ENCODE measurements at regions not wholly inside any gene's neighbourhood (a gene's known extent, or its start where the extent isn't known, plus 50 kb on each side); places are given as distances from the start of the nearest gene placed in this dataset.
"Not testable (repeated sequence)": the region's sequence is repeated elsewhere in the genome, so short reads cannot be mapped to it uniquely, and the experiment has no call there.

DNA sequence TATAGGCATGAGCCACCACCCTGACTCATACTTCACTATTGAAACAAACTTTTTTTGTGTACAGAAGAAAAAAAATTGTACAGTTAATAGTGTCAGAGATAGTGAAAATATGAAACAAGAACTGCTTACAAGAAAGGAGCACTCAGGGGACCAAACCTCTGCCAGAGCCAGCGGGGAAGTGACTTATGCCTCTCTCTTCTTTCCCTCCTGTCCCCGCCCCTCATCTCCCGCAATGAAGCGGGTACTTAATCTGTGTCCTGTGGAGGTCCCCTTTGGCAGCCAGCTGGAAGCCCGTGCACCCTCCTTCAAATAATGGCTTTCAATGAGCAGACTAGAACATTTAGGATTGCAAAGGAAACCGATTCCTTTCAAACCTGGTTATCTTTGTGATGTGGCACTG is 51.5 kb downstream of the PPIAL4A start:
- DNase-seq (ENCODE audit: low read depth), result not testable (repeated sequence)

DNA sequence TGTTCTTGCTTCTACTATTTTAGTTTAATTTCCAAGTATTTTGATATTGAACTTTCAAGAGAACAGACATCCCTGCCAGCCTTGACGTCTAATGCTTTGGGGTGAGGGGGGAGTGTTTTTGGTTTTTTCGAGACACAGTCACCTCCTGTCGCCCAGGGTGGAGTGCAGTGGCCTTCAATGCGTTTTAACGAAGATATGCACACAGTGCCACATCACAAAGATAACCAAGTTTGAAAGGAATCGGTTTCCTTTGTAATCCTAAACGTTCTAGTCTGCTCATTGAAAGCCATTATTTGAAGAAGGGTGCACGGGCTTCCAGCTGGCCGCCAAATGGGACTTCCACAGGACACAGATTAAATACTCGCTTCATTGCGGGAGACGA is 52.3 kb downstream of the PPIAL4A start:
- DNase-seq (ENCODE audit: low read depth), result not testable (repeated sequence)

DNA sequence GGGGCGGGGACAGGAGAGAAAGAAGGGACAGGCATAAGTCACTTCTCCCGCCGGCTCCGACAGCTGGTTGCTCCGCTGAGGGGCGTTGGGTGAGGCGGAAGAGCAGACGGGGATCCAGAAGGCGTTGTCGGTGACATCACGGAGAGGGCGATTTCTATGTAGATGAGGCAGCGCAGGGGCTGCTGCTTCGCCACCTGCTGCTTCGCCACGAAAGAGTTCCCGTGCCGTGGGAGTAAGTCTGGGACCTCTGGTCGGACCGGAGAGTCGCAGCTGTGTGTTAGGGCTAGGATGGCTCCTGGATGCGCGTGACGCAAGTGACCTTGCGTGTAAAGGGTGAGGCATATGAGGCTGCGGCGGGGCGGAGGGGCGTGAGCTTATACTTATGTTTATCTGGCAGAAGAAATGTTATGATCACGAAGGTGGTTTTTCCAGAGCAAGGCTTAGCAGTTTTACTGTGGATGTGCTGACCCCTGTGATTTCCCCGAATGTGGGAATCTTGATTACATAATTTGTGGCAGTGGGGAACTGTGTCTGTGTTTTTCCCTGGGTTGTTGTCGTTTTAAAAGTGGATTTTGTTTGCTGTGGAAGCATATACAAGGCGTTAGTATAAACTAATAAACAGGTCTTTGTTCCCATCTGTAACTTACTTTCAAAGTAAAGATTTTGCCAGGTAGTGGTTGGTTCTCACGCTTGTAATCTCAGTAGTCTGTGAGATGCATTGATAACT is 52.8 kb downstream of the PPIAL4A start:
- peak; percentile 67 for DNase-seq (ENCODE audit: low read depth)

DNA sequence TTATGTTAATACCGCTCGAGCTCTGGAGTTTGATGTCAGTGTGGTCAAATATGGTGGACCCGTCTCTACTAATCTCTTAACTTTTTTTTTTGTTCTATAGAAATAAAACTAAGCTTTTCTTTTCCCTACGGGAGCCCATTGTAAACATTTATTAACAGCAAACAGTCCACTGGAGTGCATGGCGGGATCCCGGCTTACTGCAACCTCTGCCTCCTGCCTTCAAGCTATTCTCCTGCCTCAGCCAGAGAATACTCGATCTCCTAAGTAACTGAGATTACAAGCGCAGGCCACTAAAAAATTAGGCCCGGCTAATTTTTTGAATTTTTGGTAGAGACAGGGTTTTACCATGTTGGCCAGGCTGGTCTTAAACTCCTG is 53.4 kb downstream of the PPIAL4A start:
- not testable (repeated sequence) for DNase-seq (ENCODE audit: low read depth)

DNA sequence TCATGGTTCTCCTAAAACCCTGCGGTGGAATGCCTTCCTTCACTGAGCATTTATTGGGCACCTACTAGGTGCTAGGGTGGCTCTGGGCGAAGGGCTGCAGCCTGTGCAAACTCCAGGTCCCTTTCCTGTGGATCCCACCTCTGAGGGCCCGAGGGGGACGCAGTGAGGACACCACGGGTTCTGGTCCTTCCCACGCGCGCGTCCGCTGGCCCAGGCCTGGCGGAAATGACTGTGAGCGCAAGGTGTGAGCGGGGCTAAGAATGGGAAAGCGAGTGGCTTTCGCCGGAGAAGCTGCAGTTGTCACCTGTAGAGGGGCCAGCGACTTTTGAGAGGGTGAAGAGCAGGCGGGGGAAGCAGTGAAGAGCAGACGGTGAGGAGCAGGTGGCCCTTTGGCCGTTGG is 55.1 kb downstream of the PPIAL4A start:
- not testable (repeated sequence) for DNase-seq (ENCODE audit: low read depth)

DNA sequence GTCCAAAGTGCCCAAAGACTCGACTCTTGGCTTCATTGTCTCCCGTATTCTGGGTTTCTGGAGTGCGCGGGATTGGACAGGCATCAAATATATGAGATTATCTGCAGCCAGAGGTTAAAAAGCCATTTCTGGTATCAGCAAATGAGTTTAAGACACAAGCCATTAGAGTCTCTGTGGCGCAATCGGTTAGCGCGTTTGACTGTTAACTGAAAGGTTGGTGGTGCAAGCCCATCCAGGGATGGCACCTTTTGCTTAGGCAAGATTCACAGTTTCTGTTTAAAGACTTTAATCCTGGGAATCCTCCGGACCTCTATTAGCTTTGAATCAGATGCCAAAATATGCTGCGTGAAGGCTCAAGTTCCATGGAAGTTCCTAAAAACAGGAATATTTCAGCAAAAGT is 55.6 kb downstream of the PPIAL4A start:
- not testable (repeated sequence) for DNase-seq (ENCODE audit: low read depth)

DNA sequence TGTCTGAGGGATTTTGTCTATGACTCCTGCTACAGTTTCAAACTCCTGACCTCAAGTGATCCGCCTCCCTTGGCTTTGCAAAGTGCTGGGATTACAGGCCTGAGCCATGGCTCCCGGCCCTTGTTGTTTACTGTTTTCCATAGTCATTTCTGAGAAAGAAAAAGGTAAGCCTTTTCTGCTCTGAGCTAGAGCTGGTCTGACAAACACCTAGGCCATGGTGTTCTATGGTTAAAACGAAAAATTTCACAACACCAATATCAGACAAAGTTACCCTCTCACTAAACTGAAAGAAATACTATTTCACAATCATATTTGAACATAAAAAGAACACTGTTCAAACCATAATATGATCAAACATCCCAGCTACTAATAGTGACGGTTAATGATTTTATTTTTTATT is 57.5 kb downstream of the PPIAL4A start:
- not testable (repeated sequence) for DNase-seq (ENCODE audit: low read depth)

DNA sequence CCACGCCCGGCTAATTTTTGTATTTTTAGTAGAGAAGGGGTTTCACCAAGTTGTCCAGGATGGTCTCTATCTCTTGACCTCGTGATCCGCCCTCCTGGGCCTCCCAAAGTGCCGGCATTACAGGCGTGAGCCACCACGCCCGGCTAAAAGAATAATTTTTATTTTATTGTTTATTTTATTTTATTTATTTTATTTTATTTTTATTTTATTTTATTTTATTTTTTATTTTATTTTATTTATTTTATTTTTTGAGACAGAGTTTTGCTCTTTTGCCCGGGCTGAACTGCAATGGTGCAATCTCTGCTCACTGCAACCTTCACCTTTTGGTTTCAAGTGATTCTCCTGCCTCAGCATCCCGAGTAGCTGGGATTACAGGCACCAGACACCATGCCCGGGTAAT is 60.2 kb downstream of the PPIAL4A start:
- DNase-seq (ENCODE audit: low read depth), result not testable (repeated sequence)

DNA sequence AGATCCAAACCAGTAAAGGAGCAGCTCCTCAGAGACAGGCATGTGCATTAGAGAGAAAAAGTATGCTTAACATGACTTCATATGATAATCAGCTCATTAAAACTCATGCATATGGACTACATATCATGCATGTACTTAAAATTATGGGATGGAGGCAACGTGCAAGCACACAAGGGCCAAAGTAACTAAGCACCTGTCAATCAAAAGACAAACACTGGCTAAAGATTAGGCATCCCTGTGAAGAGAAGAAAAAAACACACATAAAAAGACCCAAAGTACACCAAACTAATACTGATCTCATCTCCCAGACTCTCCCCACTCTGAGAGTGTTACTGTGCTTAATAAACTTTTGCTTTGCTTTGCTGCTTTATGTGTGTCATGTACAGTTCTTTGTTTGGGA is 61.1 kb downstream of the PPIAL4A start:
- not testable (repeated sequence) for DNase-seq (ENCODE audit: low read depth)

DNA sequence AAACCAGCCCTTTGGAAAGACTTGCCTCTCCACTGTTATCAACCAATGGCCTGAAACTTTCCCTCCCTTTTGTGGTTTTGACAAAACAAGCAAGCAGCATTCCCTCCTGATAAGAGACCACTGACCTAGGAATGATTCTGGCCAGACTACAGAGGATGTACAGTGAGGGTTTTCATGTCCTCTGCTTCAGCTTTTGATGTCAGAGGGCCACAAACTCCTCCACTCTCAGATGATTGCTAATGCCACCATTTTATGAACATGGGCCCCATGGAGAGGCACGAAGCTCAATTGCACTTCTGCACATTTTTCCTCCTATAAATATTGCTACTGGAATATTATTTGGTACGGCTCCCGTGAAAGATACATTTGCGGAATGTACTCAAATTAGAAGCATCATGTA is 61.5 kb downstream of the PPIAL4A start:
- DNase-seq (ENCODE audit: low read depth), result not testable (repeated sequence)

DNA sequence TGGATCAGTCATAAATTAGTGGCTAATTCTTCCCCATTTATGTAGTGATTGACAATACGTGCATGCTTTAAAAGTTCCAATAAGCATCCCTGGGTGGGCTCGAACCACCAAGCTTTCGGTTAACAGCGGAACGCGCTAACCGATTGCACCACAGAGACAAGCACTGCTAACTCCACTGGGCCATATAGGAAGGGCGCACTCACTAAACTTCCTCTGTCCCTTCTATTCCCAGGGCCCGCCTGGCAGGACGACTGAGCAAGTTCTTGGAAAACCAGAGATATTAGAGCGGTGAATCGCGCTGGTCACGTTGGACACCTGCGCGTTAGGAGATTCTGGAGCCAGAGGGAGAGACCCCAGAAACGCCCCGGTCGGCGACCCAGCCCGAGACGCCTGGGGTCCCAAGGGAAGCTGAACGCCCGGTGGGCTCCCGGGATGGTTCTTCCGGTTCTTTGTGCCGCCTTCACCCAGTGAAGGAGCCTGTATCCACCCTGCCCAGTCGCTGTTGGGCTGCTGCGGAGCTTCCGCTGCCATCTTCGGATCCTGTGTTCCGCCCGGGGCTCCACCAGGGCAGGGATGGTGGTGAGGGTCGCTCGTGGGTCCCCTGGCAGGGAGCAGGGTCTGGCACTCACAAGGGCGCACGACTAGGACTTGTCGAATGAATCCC is 62.8 kb downstream of the PPIAL4A start:
- not testable (repeated sequence) for DNase-seq (ENCODE audit: low read depth)

DNA sequence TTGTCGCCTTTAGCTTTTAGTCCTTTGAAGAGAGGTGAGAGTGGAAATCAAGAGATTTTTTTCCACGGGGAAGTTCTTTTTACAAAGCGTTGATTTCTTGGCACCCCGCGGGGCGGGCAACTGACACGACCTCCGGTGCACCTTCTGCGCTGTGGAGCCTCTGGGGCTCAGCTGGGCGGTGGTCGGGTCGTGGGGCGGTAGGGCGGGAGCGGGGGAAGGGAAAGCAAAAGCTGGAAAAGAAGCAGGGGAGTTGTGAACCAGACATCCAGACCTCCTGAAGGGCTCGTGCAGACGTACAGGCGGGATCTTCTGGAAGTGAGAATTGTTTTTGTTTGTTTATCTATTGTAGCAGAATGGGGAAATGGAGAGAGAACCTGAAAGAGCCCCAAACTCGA is 63.3 kb downstream of the PPIAL4A start:
- not testable (repeated sequence) for DNase-seq (ENCODE audit: low read depth)

DNA sequence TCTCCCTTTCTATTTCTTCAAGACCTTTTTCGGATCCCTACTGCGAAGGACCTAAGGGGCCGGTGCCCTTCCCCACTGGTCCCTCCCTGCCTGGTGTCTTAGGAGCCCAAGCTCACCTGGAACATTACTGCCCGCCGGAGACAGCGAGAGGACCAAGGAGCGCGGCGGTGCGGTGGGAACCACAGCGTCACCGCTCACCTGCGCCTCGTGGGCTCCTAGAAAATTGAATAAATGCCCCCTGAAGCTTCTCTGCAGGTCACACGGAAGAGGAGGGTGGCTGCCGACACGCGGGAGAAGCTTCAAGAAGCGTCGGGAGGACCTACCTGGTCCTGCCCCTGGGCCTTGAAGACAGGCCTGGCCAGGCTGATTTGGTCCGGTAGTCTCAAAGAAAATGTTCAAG is 65.2 kb downstream of the PPIAL4A start:
- no peak for DNase-seq (ENCODE audit: low read depth)

DNA sequence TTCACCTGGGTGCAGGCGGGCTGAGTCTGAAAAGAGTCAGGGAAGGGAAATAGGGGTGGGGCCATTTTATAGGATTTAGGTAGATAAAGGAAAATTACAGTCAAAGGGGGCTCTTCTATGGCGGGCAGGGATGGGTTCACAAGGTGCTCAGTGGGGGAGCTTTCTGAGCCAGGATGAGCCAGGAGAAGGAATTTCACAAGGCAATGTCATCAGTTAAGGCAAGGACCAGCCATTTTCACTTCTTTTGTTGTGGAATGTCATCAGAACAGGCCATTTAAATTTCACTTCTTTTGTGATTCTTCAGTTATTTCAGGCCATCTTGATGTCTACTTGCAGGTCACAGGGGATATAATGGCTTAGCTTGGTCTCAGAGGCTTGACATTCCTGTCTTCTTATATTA is 66.4 kb downstream of the PPIAL4A start:
- not testable (repeated sequence) for DNase-seq (ENCODE audit: low read depth)

DNA sequence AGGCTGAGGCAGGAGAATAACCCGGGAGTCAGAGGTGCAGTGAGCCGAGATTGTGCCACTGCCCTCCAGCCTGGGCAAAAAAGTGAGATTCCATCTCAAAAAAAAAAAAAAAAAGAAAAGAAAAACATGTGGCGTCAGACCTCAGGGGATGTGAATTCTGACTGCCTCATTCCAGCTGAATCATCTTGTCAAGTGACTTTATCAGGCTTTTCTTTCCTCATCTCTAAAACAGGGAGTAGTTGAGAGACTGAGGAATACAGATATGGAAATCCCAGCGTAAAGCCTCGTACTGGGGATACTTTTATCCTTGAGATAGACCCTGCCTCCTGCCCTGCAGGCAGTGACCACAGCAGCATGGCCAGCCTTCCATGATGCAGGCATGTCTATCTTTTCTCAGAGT is 76.4 kb downstream of the PPIAL4A start:
- DNase-seq (ENCODE audit: low read depth), result not testable (repeated sequence)

DNA sequence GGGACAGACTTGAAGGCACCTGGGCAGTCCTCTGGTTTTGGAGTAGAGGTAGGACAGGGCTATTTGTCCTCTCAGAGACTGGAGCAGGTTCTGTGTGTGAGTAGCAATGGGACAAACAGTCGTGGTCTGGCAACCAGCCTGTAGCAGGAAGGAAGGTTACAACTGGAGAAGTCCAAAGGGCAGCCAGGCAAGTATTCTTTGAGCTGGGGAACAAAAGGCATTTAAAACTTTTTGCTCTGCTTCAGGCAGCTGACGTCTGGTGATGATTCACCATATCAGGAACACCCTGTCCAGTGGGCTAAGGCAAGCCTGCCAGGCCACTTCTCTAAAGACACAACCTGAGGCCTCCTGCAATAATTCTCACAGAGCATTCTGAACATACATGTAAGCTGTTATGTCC is 83.3 kb downstream of the PPIAL4A start:
- DNase-seq (ENCODE audit: low read depth), result not testable (repeated sequence)

DNA sequence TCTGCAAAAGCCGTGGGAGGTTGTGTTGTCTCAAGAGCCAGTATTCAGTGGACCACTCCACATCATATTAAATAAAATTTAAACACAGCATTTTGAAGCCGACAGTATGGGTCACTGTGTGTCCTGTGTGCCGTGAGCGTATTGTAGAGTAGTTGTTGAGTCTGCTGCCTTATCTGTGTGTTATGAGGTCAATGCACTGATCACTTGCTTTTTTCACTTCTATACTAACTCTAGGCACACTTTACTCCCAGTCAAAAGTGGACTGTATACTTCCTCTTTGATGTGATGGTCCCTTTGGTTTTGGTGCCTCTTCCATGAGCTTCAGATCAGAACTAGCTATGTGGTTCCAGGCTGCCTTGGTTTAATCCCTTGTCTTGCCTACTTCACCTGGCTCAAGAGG is 84.3 kb downstream of the PPIAL4A start:
- not testable (repeated sequence) for DNase-seq (ENCODE audit: low read depth)

DNA sequence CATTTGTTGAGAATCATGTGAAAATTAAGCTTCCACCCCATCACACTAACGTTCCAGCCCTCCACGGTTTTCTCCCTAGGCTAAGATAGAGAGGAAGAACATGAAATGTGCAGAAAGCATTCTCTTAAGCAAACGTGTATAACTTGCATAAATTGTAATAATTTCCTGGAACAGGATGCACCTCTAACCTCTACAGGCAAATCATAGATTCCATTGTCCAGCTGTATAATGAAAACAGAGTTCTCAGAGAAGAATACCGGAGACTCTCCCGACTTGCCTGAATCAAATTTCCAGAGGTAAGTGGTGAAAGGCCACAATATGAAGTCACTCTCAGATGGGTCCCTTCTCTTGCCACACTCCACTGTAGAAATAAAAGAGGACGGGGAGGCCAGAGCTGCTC is 87.7 kb downstream of the PPIAL4A start:
- DNase-seq (ENCODE audit: low read depth), result not testable (repeated sequence)

DNA sequence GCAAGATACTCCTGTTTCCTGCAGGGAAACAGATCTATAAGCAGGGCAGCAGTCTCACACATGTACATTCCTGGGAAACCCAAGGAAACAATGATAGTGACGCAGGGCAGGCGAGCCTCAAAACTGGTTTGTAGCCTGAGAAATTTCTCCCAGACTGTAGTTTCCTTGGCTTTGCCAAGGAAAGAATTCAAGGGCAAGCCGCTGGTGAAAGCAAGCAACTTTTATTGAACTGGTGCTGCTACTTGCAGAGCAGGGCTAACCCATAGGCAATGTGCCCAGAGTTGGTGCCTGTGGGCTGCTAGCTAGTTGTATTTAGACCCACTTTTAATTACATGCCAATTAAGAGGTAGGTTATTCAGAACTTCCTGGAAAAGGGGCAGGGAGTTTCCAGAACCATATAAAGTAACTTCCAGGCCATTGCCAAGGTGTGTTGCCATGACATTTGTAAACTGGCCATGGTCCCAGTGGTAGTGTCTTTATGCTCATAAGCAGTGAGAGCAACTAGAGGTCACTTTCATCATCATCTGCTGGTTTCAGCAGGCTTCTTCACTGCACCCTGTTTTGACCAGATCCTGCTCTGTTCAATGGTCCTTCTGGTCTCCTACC is 92.0 kb downstream of the PPIAL4A start:
- not testable (repeated sequence) for DNase-seq (ENCODE audit: low read depth)

DNA sequence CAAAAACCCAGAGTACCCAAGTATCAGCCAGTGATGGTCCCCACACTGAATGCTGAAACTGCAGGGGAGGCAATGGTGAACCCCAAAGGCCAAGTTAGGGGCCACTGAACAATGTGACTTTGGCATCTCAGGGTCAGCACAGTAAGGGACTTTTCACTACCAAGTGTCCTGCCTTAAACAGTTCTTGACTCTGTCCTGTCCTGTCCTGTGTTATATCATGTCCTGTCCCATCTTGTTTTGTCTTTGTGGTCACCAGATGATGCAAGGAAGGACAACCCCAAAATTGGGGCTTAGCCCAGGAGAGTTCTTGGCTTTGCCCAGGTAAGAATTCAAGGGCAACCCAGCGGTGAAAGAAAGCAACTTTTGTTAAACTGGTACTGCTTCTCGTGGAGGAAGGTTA is 105.0 kb downstream of the PPIAL4A start:
- not testable (repeated sequence) for DNase-seq (ENCODE audit: low read depth)

DNA sequence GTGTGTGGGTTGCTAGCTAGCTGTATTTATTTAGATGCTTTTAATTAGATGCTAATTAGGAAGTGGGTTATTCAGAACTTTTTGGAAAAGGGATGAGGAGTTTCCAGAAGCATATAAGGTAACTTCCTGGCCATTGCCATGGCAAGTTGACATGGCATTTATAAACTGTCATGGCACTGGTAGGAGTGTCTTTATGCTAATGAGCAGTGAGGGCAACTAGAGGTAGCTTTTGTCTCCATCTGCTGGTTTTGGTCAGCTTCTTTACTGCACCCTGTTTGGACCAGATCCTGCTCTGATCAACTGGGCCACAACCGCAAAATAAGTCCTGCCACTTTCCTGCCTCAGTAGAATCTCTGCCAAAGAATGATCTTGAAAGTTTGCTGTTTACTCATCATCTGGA is 105.5 kb downstream of the PPIAL4A start:
- DNase-seq (ENCODE audit: low read depth), result not testable (repeated sequence)

DNA sequence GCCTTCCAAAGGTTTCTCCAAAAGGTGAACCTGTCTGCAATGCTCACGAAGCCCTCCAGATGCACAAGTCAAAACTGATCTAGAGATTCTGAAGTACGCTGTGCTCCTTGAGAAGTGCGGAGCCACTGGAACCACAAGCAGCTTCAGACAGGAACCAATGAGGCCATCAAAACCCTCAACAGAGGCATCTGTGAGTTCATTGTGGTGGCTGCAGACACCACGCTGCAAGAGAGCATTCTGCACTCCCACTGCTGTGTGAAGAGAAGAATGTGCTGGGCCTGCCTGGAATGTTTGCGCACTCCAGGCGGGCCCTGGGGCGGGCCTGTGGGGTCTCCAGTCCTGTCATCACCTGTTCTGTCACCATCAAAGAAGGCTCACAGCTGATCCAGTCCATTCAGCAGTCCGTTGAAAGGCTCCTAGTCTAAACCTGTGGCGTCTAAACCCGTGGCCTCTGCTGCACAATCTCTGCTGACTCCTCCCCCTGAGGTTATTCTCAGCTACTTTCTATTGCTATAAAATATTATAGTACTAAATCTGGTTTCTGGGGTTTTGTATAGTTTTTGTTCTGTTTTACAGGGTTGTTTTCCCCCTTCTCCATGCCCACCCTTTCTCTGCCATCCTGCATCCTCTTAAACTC is 111.6 kb downstream of the PPIAL4A start:
- not testable (repeated sequence) for DNase-seq (ENCODE audit: low read depth)

DNA sequence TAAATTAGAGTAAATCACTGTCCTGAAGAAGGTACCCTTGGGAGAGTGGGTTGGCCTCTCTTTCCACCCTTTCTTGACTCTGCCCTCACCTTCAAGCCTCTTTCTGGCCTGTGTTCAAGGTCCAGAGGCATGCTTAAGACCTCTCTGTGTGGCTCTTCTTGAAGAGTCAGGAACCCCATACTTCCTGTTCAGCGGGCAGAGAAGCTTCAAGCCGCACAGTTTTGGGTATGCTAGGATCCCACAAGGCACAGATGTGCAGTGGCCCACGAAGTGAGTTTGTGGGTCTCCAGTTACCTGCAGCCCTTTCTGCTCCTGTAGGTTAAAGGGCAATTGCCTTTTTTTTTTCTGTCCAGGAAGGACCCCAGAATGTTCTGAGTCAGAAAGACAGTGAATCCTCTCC is 113.7 kb downstream of the PPIAL4A start:
- DNase-seq (ENCODE audit: low read depth), result not testable (repeated sequence)

Measured in activated T-helper 9 cell treated with anti-CD3 and anti-CD28 coated beads, Interleukin-2, amount 50 U/mL, for 16 hours (primary cell).